NB4 (cell line): ENCODE measurements at regions not wholly inside any gene's neighbourhood (a gene's known extent, or its start where the extent isn't known, plus 50 kb on each side); places are given as distances from the start of the nearest gene placed in this dataset.

Experiments used
- DNase-seq: peaks from one replicate; pipeline ENCODE4 v3.0.0; 2010; ENCODE audit warnings: low read depth
- H3K4me3 ChIP-seq: one replicate; pipeline ENCODE4 v1.5.1; 2011; ENCODE audit warnings: mild to moderate bottlenecking, low read depth, low read length, moderate library complexity
- MYC ChIP-seq: IDR thresholded peaks from 2 replicates; pipeline ENCODE4 v1.6.1; 2011; ENCODE audit warnings: low read depth, low read length
- POLR2A ChIP-seq: IDR thresholded peaks from 2 replicates; pipeline ENCODE4 v1.6.1; 2011; ENCODE audit warnings: mild to moderate bottlenecking; ENCODE audit not compliant: insufficient read length; ENCODE audit errors: extremely low read depth
- TF ChIP-seq, protein P1 (sequence below): IDR thresholded peaks from one replicate; pipeline ENCODE4 v1.5.1; 2012; ENCODE audit warnings: low read depth, low read length
- TF ChIP-seq, protein P2 (sequence below): IDR thresholded peaks from 2 replicates; pipeline ENCODE4 v1.6.1; 2011; ENCODE audit warnings: low read depth, low read length

DNA sequence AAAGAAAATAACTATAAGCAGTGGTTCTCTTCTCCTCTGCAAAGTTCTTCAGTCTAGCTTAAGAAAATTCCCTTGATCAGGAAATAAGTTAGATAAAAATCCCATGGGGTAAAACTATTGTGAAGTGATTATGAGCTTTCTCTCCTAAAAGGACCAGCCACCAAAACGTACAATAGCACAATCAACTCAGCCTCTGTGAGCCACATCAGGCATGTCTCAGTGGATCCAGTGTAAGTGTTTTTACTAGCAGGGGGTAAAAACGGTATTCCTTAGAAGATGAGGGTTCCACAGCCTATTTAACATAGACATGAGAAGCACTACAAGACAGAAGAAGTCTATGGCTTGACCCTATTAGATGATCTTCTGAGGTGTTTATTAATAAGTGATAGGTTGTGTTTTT, 503.2 kb downstream of the PIK3C3 start:
- DNase-seq, result no peak
- TF ChIP-seq, protein P1, sequence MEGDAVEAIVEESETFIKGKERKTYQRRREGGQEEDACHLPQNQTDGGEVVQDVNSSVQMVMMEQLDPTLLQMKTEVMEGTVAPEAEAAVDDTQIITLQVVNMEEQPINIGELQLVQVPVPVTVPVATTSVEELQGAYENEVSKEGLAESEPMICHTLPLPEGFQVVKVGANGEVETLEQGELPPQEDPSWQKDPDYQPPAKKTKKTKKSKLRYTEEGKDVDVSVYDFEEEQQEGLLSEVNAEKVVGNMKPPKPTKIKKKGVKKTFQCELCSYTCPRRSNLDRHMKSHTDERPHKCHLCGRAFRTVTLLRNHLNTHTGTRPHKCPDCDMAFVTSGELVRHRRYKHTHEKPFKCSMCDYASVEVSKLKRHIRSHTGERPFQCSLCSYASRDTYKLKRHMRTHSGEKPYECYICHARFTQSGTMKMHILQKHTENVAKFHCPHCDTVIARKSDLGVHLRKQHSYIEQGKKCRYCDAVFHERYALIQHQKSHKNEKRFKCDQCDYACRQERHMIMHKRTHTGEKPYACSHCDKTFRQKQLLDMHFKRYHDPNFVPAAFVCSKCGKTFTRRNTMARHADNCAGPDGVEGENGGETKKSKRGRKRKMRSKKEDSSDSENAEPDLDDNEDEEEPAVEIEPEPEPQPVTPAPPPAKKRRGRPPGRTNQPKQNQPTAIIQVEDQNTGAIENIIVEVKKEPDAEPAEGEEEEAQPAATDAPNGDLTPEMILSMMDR, result no peak
- TF ChIP-seq POLR2A (no peak), MYC (no peak)
- TF ChIP-seq, protein P2, sequence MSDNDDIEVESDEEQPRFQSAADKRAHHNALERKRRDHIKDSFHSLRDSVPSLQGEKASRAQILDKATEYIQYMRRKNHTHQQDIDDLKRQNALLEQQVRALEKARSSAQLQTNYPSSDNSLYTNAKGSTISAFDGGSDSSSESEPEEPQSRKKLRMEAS, result no peak
- no peak overlapping the region for H3K4me3 ChIP-seq

DNA sequence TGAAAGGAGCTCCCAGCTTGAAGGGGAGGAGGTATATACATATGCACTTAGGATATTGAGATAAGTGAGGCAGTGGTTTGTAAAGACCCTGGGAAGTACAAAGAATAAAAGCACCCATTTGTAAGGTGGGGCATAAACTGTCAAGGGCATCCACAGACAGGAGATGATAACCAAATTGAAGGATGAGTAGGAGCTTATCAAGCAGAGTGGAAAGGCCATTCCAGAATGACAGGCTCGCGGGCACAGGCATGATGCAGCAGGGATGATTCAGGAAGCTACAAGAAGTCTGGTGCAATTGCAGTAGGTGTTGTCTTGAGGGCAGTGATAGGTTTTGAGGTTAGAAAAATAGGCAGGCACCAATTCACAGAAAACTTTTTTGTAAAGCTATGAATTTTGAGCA, 504.8 kb downstream of the PIK3C3 start:
- H3K4me3 ChIP-seq, result no peak overlapping the region
- TF ChIP-seq POLR2A (no peak), MYC (no peak)
- TF ChIP-seq, protein P1, result no peak
- TF ChIP-seq, protein P2, result no peak
- DNase-seq, result no peak

DNA sequence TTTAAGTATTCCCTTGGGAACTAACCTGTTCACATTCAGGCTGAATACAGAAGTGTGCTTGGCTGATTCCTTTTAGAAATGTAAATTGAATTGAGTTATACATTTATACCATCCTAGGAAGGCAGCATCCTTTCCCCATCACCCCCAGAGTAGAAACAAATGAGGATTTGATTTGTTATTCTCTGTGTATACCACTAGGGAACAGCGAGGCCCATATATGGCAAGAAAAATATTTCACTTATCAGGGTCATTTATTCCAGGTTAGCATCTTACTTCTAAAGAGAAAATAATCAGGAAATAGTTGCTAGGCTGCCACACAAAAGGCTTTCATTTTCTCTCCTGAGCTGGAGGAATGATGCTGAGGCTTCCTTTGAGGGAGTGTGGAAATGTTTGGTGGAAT, 516.9 kb downstream of the PIK3C3 start:
- no peak for DNase-seq
- TF ChIP-seq POLR2A (no peak), MYC (no peak)
- TF ChIP-seq, protein P1, result no peak
- TF ChIP-seq, protein P2, result no peak
- no peak overlapping the region for H3K4me3 ChIP-seq

DNA sequence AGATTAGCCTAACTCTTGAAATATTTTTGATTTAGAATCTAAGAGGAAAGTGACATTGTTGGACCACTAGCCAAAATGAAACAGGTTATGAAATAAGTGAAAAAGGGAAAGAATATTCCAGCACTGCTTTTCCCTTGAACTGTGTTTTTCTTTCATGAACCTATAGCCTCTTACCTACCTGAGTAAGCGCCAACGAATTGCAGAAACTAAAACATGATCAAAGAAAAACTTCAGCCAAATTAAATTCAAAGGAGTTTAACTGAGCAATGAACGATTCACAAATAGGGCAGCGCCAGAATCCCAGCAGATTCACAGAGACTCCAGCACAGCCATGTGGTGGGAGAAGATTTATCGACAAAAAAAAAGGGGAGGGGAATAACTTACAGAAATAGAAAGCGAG, 518.6 kb downstream of the PIK3C3 start:
- no peak overlapping the region for H3K4me3 ChIP-seq
- DNase-seq, result no peak
- TF ChIP-seq POLR2A (no peak), MYC (no peak)
- TF ChIP-seq, protein P1, result no peak
- TF ChIP-seq, protein P2, result no peak

DNA sequence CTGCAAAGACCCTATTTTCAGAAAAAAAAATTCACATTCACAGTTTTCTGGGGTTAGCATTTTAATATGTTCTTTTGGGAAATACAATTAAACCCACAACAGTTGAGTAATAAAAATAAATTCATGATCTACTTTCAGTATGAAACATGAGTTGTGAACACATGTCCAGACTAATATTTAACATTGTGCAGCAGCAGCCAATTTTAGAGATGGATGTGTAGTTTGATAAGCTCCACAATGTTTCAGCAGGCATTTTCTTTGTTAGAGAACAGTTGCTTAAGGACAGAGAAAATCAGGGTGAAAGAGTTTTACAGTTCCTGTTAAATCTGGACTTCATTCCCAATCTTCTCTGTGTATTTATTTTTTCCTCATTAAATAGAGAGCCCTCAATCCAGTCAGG, 519.5 kb downstream of the PIK3C3 start:
- DNase-seq, result no peak
- TF ChIP-seq POLR2A, result no peak
- TF ChIP-seq MYC, result no peak
- TF ChIP-seq, protein P1, result no peak
- TF ChIP-seq, protein P2, result no peak
- H3K4me3 ChIP-seq, result no peak overlapping the region

DNA sequence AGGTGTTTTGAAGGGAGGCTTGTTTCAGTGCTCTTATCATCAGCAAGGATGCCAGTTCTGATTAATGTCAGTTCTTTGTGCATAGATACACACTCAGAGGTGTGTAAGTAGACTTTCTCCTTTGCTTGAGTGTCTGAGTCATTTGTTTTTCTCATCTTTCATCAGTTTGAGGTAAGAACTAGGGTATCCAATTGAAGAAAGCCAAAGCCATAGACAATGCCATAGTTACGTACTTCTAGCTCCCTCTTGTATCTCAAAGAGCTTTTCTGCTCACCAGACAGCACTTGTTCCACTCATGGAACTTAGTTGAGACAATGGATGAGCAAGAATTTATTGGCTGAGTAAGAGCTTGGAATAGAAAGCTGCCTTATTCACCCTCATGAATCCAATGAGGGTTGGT, 520.1 kb downstream of the PIK3C3 start:
- no peak for DNase-seq
- TF ChIP-seq, protein P2, result no peak
- TF ChIP-seq MYC, result no peak
- TF ChIP-seq POLR2A, result no peak
- TF ChIP-seq, protein P1, result no peak
- no peak overlapping the region for H3K4me3 ChIP-seq
